ENCODE measurements at regions not wholly inside any gene's neighbourhood (a gene's known extent, or its start where the extent isn't known, plus 50 kb on each side); places are given as distances from the start of the nearest gene placed in this dataset.
A peak's percentile ranks its signal among the peaks of the same experiment; 100 is the strongest.

GRCh38 chr4:126548890-126549289, 1083.9 kb upstream of the INTU start:
- FAIRE-seq = no peak
- no peaks in the 10 kb centered on the region for H3K9me3 ChIP-seq (ENCODE audit: low read length)
- ChIA-PET POLR2A (no interaction called here), CTCF (ENCODE audit: low intra/inter-chr PET ratio, low total read pairs) (no interaction called here)
- H4K20me1 ChIP-seq (ENCODE audit: insufficient read depth, low read length) = no peaks in the 10 kb centered on the region
- no TSS peak for BruUV-seq (replicated peaks)
- H3K36me3 ChIP-seq (replicated peaks in 1 of 2; ENCODE audit: control insufficient read depth in 1 of 2, insufficient read depth in 2 of 2, low read length in 2 of 2) = no peaks in the 10 kb centered on the region
- in situ Hi-C loops (cut with HindIII; ENCODE audit: extremely low pct_ligation_motif_present, low pct_unique_long_range_greater_than_20kb) (no loop called here), intact Hi-C loops (cut with micrococcal nuclease; ENCODE audit: unreplicated experiment) (no loop called here)
- no peak overlapping the region for H2AFZ ChIP-seq (ENCODE audit: low read length)
- no peak overlapping the region for H3K4me2 ChIP-seq (ENCODE audit: low read depth, low read length)
- TF ChIP-seq SNRNP70 (IDR thresholded peaks at IDR 0.05; ENCODE audit: low read depth, low read length) (no peak), MAFK (conservative IDR thresholded peaks at IDR 0.05 in 1 of 2, IDR thresholded peaks at IDR 0.05 in 1 of 2; ENCODE audit: low read length in 2 of 2) (peak; percentile 19 to 53; a peak in 2 of 4 replicates)
- H3K4me3 ChIP-seq (replicated peaks in 1 of 3; ENCODE audit: insufficient read depth in 1 of 3, low read depth in 2 of 3, low read length in 3 of 3) = no peak overlapping the region
- H3K9ac ChIP-seq (ENCODE audit: insufficient read depth, low read depth, low read length) = no peak overlapping the region
- H3K4me1 ChIP-seq (ENCODE audit: insufficient read depth, low read length) = no peaks in the 10 kb centered on the region
- H3K79me2 ChIP-seq (ENCODE audit: insufficient read depth, low read length) = no peaks in the 10 kb centered on the region
- H3K27ac ChIP-seq (ENCODE audit: extremely low read length, insufficient read depth, low read length) = no peak overlapping the region
- ATAC-seq = no peak
- DNase-seq (ENCODE audit: low spot score) = no peak
- no peaks in the 10 kb centered on the region for H3K27me3 ChIP-seq (ENCODE audit: control insufficient read depth in 1 of 2, insufficient read depth in 2 of 2, low read length in 2 of 2)

- DNase-seq (ENCODE audit: low spot score) (no peak), FAIRE-seq (no peak), ATAC-seq (no peak)
- H3K79me2 ChIP-seq (ENCODE audit: insufficient read depth, low read length) = no peaks in the 10 kb centered on the region
- H3K4me3 ChIP-seq (replicated peaks in 1 of 3; ENCODE audit: insufficient read depth in 1 of 3, low read depth in 2 of 3, low read length in 3 of 3) = no peak overlapping the region
- no peaks in the 10 kb centered on the region for H3K4me1 ChIP-seq (ENCODE audit: insufficient read depth, low read length)
- ChIA-PET POLR2A (no interaction called here), CTCF (ENCODE audit: low intra/inter-chr PET ratio, low total read pairs) (no interaction called here)
- 3% methylated on average over 1 of the region's 1 CpG for WGBS (ENCODE audit: low lambda C conversion rate)
- in situ Hi-C loops (cut with HindIII; ENCODE audit: extremely low pct_ligation_motif_present, low pct_unique_long_range_greater_than_20kb) (no loop called here), intact Hi-C loops (cut with micrococcal nuclease; ENCODE audit: unreplicated experiment) (no loop called here)
- H2AFZ ChIP-seq (ENCODE audit: low read length) = no peak overlapping the region
- no TSS peak for BruUV-seq (replicated peaks)
- H3K27ac ChIP-seq (ENCODE audit: extremely low read length, insufficient read depth, low read length) = no peak overlapping the region
- H3K4me2 ChIP-seq (ENCODE audit: low read depth, low read length) = no peak overlapping the region
- TF ChIP-seq YEATS4 (CRISPR knock-in tag; IDR thresholded peaks at IDR 0.05; ENCODE audit: borderline replicate concordance) = no peak
- TF ChIP-seq ADNP (CRISPR knock-in tag; IDR thresholded peaks at IDR 0.05) = no peak
- TF ChIP-seq THRA (CRISPR knock-in tag; IDR thresholded peaks at IDR 0.05; ENCODE audit: borderline replicate concordance) = no peak
- no peaks in the 10 kb centered on the region for H3K9me3 ChIP-seq (ENCODE audit: low read length)
- no peaks in the 10 kb centered on the region for H4K20me1 ChIP-seq (ENCODE audit: insufficient read depth, low read length)
- H3K36me3 ChIP-seq (replicated peaks in 1 of 2; ENCODE audit: control insufficient read depth in 1 of 2, insufficient read depth in 2 of 2, low read length in 2 of 2) = no peaks in the 10 kb centered on the region
- H3K27me3 ChIP-seq (ENCODE audit: control insufficient read depth in 1 of 2, insufficient read depth in 2 of 2, low read length in 2 of 2) = no peaks in the 10 kb centered on the region
- H3K9ac ChIP-seq (ENCODE audit: insufficient read depth, low read depth, low read length) = no peak overlapping the region
These were observed 1080.4 kb upstream of the INTU start for GRCh38 chr4:126552321-126552720.
